HUDEP-2 (cell line): ENCODE measurements at regions not wholly inside any gene's neighbourhood (a gene's known extent, or its start where the extent isn't known, plus 50 kb on each side); places are given as distances from the start of the nearest gene placed in this dataset.
"Not testable (repeated sequence)": the region's sequence is repeated elsewhere in the genome, so short reads cannot be mapped to it uniquely, and the experiment has no call there.

Experiments
- DNase-seq, 76 experiments: peaks; one replicate each; lab custom pipeline; 2025; ENCODE audit not compliant: unreplicated experiment in 76 of 76; lab: John Stamatoyannopoulos, UW

GRCh38 chr21:16211339-16212303 lies 481.8 kb downstream of the USP25 start:
- no peak for DNase-seq

- DNase-seq, result no peak
Observed at GRCh38 chr21:16213518-16213917, 483.7 kb downstream of the USP25 start.

- DNase-seq, result no peak
Observed at GRCh38 chr21:16215193-16215592, 485.4 kb downstream of the USP25 start.

GRCh38 chr21:16215663-16216183 lies 485.9 kb downstream of the USP25 start:
- DNase-seq, result no peak

- DNase-seq, result no peak
Observed at GRCh38 chr21:16216288-16216962, 486.6 kb downstream of the USP25 start.

- no peak for DNase-seq
Observed at GRCh38 chr21:16218682-16219343, 489.0 kb downstream of the USP25 start.

- not testable (repeated sequence) for DNase-seq
Observed at GRCh38 chr21:16224756-16225155, 495.0 kb downstream of the USP25 start.

GRCh38 chr21:16239659-16240265 lies 510.0 kb downstream of the USP25 start:
- no peak for DNase-seq

GRCh38 chr21:16241016-16241415 lies 511.2 kb downstream of the USP25 start:
- DNase-seq, result no peak

- DNase-seq, result peak in 10 of 76 experiments; percentile 6 to 44 (median 13)
Observed at GRCh38 chr21:16241479-16241963, 511.7 kb downstream of the USP25 start.

GRCh38 chr21:16243396-16243795 lies 513.6 kb downstream of the USP25 start:
- DNase-seq, result no peak

- DNase-seq, result no peak
Observed at GRCh38 chr21:16248705-16249104, 518.9 kb downstream of the USP25 start.

- DNase-seq, result no peak
Observed at GRCh38 chr21:16250273-16250672, 520.5 kb downstream of the USP25 start.

- DNase-seq, result no peak
Observed at GRCh38 chr21:16258844-16259611, 529.2 kb downstream of the USP25 start.

- DNase-seq, result no peak
Observed at GRCh38 chr21:16262091-16262490, 532.3 kb downstream of the USP25 start.

- no peak for DNase-seq
Observed at GRCh38 chr21:16264319-16264718, 534.5 kb downstream of the USP25 start.

- DNase-seq, result no peak
Observed at GRCh38 chr21:16269476-16269875, 539.7 kb downstream of the USP25 start.

- DNase-seq, result no peak
Observed at GRCh38 chr21:16279731-16280581, 550.2 kb downstream of the USP25 start.

GRCh38 chr21:16280686-16281091 lies 550.9 kb downstream of the USP25 start:
- no peak for DNase-seq
